Naive thymus-derived CD8-positive, alpha-beta T cell (primary cell): ENCODE measurements at regions not wholly inside any gene's neighbourhood (a gene's known extent, or its start where the extent isn't known, plus 50 kb on each side); places are given as distances from the start of the nearest gene placed in this dataset.
"Not testable (repeated sequence)": the region's sequence is repeated elsewhere in the genome, so short reads cannot be mapped to it uniquely, and the experiment has no call there.

Experiments used
- ATAC-seq, 2 donors: fragments of 150-1000 bp; cut with Tn5 transposase in 1 of 2; sonication (Bioruptor Pico), chemical (Tn5 transposase) in 1 of 2; 1 replicate in 1 of 2; 2 replicates in 1 of 2; pipeline ENCODE4 v1.10.0; 2021; ENCODE audit warnings: mild to moderate bottlenecking in 2 of 2, moderate library complexity in 2 of 2
- POLR2A ChIA-PET: fragments of 350-600 bp; sonication (Branson Sonifier 250); formaldehyde crosslinking; loops from one replicate; lab custom pipeline; 2021; ENCODE audit warnings: antibody characterized with exemption; lab: Charles Lee
- DNase-seq, 10 donors: peaks; one replicate each; pipeline versions ENCODE4 v3.0.0 to v3.0.0-alpha.2; 2020 to 2022
- H3K27ac Mint-ChIP-seq, 10 donors: one replicate each; pipeline ENCODE4 v1.8.0; 2020 to 2022; ENCODE audit warnings: mild to moderate bottlenecking in 10 of 10, mixed read lengths in 10 of 10, moderate library complexity in 4 of 10, inconsistent platforms in 1 of 10
- H3K27me3 Mint-ChIP-seq, 5 donors: one replicate each; pipeline ENCODE4 v1.8.0; 2021 to 2022; ENCODE audit warnings: mixed read lengths in 5 of 5
- H3K36me3 Mint-ChIP-seq, 3 donors: one replicate each; pipeline ENCODE4 v1.8.0; 2020 to 2022; ENCODE audit warnings: mixed read lengths in 3 of 3, mild to moderate bottlenecking in 2 of 3, inconsistent platforms in 1 of 3
- H3K4me1 Mint-ChIP-seq, 4 donors: one replicate each; pipeline ENCODE4 v1.8.0; 2021 to 2022; ENCODE audit warnings: mixed read lengths in 4 of 4
- H3K4me3 Mint-ChIP-seq, 10 donors: one replicate each; pipeline ENCODE4 v1.8.0; 2020 to 2022; ENCODE audit warnings: mild to moderate bottlenecking in 10 of 10, mixed read lengths in 10 of 10, moderate library complexity in 6 of 10, inconsistent platforms in 1 of 10
- H3K9me3 Mint-ChIP-seq, 9 donors: one replicate each; pipeline ENCODE4 v1.8.0; 2020 to 2022; ENCODE audit warnings: mixed read lengths in 9 of 9, mild to moderate bottlenecking in 3 of 9, inconsistent platforms in 1 of 9, moderate library complexity in 1 of 9

DNA sequence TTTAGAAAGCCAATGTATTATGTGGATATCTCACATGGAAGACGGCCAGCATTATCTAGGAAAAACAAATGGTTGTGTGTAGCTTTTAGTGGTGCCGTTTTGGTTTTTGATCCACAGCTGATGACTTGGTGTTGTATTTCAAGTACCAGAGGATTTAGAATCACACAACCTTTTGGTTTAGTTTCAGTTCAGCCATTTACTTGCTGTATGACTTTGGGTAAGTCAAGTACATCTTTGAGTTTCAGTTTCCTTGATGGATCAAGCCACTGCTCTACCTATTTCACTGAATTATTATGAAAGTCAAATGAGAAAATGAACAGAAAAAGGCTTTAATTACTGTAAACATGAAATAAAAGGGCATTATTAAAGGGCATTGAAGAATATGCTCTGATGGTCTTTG, 205.6 kb downstream of the ZIC3 start:
- Mint-ChIP-seq H3K9me3 (peaks cover 0 to 2% (median 0%) of the 10 kb centered on the region in 9 donors), H3K36me3 (no peaks in the 10 kb centered on the region), H3K27me3 (peaks cover 0 to 1% (median 0%) of the 10 kb centered on the region in 5 donors), H3K4me3 (no peak overlapping the region), H3K27ac (no peak overlapping the region), H3K4me1 (no peaks in the 10 kb centered on the region)
- DNase-seq (no peak), ATAC-seq (no peak)
- POLR2A ChIA-PET, result no interaction called here

DNA sequence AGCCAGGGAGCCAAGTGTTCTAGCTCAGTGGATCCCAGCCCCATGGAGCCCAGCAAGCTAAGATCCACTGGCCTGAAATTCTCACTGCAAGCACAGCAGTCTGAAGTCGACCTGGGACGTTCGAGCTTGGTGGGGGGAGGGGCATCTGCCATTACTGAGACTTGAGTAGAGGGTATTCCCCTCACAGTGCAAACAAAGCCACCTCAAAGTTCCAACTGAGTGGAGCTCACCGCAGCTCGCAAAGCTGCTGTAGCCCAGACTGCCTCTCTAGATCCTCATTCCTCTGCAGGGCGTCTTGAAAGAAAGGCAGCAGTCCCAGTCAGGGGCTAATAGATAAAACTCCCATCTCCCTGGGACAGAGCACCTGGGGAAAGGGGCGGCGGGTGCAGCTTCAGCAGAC, 226.3 kb downstream of the ZIC3 start:
- ATAC-seq, result no peak
- no peak overlapping the region for H3K27ac Mint-ChIP-seq
- H3K27me3 Mint-ChIP-seq, result no peaks in the 10 kb centered on the region
- H3K36me3 Mint-ChIP-seq, result no peaks in the 10 kb centered on the region
- no peaks in the 10 kb centered on the region for H3K4me1 Mint-ChIP-seq
- H3K9me3 Mint-ChIP-seq, result peaks cover 0 to 9% (median 0%) of the 10 kb centered on the region in 9 donors
- no peak for DNase-seq
- H3K4me3 Mint-ChIP-seq, result no peak overlapping the region
- POLR2A ChIA-PET, result no interaction called here

DNA sequence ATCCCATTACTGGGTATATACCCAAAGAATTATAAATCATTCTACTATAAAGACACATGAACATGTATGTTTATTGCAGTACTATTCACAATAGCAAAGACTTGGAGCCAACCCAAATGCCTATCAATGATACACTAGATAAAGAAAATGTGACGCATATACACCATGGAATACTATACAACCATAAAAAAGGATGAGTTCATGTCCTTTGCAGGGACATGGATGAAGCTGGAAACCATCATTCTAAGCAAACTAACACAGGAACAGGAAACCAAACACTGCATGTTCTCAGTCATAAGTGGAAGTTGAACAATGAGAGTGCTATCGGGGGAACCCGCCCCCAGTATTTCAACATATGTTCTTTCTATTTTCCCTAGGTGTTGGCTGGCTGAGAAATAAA, 232.0 kb downstream of the ZIC3 start:
- H3K4me3 Mint-ChIP-seq, DNase-seq, H3K4me1 Mint-ChIP-seq, H3K27ac Mint-ChIP-seq, H3K36me3 Mint-ChIP-seq, H3K27me3 Mint-ChIP-seq, ATAC-seq, POLR2A ChIA-PET: not testable (repeated sequence)
- peaks cover 0 to 22% (median 6%) of the 10 kb centered on the region in 9 donors for H3K9me3 Mint-ChIP-seq

DNA sequence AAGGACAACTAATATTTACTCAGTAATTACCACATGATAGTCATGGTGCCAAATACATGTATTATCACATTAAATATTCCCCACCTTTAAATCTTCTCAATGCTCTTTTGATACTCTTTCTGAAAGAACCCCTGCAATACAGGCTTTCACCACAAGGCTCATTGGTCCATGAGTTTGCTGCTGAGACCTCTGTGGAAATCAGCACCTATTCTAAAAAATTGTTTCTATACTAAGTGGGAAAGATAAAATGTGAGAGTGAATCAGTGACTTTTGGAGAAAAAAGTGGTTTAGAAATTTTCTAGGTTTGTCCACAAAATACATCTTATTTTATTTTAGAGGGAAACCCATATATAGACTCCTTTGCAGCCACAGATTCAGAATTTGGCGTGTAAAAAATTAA, 257.3 kb downstream of the ZIC3 start:
- DNase-seq (no peak), ATAC-seq (no peak)
- peaks cover 0 to 2% (median 0%) of the 10 kb centered on the region in 9 donors for H3K9me3 Mint-ChIP-seq
- H3K27me3 Mint-ChIP-seq, result no peaks in the 10 kb centered on the region
- H3K27ac Mint-ChIP-seq, result no peak overlapping the region
- H3K4me3 Mint-ChIP-seq, result no peak overlapping the region
- POLR2A ChIA-PET, result no interaction called here
- no peaks in the 10 kb centered on the region for H3K36me3 Mint-ChIP-seq
- H3K4me1 Mint-ChIP-seq, result no peaks in the 10 kb centered on the region

DNA sequence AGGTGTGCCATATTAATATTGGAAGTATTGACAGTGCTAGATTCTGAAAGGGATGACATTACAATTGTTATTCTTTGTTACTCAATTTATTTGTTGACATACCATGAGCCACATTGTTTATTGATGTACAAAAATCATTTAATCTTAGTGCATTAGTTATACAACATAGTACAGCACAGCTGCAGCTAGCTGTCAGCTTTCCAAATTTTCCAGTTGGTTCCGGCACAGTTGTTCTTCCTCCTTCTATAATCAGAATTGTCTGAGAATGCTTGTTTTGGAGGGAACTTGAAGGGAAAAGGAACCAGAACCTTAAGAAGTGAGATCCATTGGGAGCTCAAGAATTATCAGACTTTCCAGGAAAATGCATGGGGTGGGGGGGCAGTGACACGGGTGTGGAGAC, 281.4 kb downstream of the ZIC3 start:
- Mint-ChIP-seq H3K27me3 (peaks cover 0 to 4% (median 0%) of the 10 kb centered on the region in 5 donors), H3K9me3 (no peaks in the 10 kb centered on the region), H3K27ac (no peak overlapping the region), H3K4me3 (no peak overlapping the region), H3K36me3 (no peaks in the 10 kb centered on the region), H3K4me1 (no peaks in the 10 kb centered on the region)
- POLR2A ChIA-PET, result no interaction called here
- no peak for DNase-seq
- ATAC-seq, result no peak

DNA sequence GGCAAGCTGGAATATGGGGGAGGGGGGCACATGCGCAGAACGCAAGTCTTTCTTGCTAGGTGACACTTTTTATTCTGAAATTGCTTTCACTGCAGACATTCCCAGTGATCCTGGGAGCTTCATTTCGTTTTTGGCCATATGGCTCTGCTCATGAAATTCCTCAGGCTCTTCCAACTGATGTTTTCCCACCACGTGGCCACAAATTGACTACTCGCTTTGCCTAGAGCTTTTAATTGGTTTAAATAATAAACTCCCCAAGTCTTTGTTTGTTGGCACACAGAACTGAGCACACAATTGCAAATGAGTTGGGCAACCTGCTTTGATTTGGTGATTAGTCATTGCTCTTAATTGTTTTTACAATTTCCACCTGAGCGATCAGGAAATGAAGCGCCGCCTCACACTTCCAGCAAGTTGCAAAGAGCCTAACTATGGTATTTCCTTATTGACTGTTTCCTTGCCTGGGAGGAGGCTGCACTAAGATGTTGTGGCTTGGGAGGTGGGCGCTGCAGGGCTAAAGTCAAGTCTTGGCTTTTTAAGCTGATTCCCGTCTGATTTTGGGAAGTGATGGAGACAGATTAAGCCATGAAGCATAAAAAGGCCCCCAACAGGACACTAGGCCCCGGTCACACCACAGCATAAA, 282.5 kb downstream of the ZIC3 start:
- no peak for ATAC-seq
- no peak for DNase-seq
- no peaks in the 10 kb centered on the region for H3K36me3 Mint-ChIP-seq
- no peaks in the 10 kb centered on the region for H3K4me1 Mint-ChIP-seq
- no peak overlapping the region for H3K4me3 Mint-ChIP-seq
- peaks cover 0 to 4% (median 0%) of the 10 kb centered on the region in 5 donors for H3K27me3 Mint-ChIP-seq
- POLR2A ChIA-PET, result no interaction called here
- H3K27ac Mint-ChIP-seq, result no peak overlapping the region
- H3K9me3 Mint-ChIP-seq, result no peaks in the 10 kb centered on the region

DNA sequence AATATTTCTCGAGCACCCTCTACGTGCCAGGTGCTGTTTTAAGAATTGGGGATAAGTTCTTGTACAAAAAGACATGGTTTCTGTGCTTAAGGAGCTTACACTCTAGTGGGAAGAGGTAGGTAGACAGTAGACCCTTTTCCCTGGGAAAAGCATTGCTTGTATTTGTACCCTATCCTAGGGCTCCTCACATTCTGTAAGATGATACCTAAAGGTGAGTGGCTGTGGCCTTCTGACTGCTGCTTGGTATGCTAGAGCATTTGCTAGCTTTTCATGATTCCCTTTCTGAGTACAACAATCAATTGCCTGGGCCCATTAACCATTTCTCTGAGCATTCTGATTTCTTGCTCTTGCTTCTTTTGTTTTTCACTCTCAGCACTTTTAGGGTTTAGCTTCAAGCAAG, 286.6 kb downstream of the ZIC3 start:
- no peak for ATAC-seq
- POLR2A ChIA-PET, result no interaction called here

DNA sequence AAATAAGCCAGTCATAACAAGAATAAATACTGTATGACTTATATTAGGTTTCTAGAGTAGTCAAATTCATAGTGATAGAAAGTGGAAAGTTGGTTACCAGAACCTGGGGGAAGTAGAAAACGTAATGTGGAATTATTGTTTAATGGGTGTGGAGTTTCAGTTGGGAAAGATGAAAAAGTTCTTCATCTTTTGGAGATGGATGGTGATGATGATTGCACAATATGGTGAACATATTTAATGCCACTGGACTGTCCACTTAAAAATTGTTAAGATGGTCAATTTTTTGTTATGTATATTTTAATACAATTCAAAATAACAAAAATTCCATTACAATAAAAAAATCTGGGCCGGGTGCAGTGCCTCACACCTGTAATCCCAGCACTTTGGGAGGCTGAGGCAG, 289.6 kb downstream of the ZIC3 start:
- no peaks in the 10 kb centered on the region for H3K36me3 Mint-ChIP-seq
- POLR2A ChIA-PET, result no interaction called here
- H3K27me3 Mint-ChIP-seq, result peaks cover 0 to 10% (median 2%) of the 10 kb centered on the region in 5 donors
- no peak overlapping the region for H3K27ac Mint-ChIP-seq
- no peak for DNase-seq
- H3K4me3 Mint-ChIP-seq, result no peak overlapping the region
- H3K9me3 Mint-ChIP-seq, result peaks cover 0 to 5% (median 0%) of the 10 kb centered on the region in 9 donors
- H3K4me1 Mint-ChIP-seq, result no peaks in the 10 kb centered on the region
- no peak for ATAC-seq

More for the DNA sequence above, 286.6 kb downstream of the ZIC3 start:
- no peak overlapping the region for H3K27ac Mint-ChIP-seq
- H3K36me3 Mint-ChIP-seq, result no peaks in the 10 kb centered on the region
- no peak overlapping the region for H3K4me3 Mint-ChIP-seq
- no peak for DNase-seq
- no peaks in the 10 kb centered on the region for H3K4me1 Mint-ChIP-seq
- H3K9me3 Mint-ChIP-seq, result peaks cover 0 to 5% (median 0%) of the 10 kb centered on the region in 9 donors
- H3K27me3 Mint-ChIP-seq, result peaks cover 0 to 10% (median 2%) of the 10 kb centered on the region in 5 donors

DNA sequence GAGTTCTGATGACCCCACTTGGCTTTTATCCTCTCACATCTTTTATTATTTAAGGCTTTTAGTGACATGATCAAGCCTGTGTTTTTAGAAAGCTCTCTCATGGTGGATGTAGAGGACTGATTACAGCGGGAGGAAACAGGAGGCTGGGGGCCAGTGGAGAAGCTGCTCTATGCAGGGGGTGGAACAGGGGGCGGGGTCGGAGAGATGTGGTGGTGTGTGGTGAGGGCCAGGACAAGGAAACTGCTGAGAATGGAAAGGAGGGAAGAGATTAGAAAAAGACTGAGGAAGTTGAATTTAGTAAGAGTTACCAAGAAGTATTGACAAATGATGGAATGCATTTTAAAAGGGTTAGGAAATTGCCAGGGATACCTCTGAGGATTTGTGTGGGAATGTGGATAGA, 292.2 kb downstream of the ZIC3 start:
- H3K36me3 Mint-ChIP-seq, result no peaks in the 10 kb centered on the region
- H3K27me3 Mint-ChIP-seq, result peaks cover 0 to 10% (median 2%) of the 10 kb centered on the region in 5 donors
- no peak overlapping the region for H3K4me3 Mint-ChIP-seq
- POLR2A ChIA-PET, result no interaction called here
- DNase-seq (no peak), ATAC-seq (no peak)
- peaks cover 0 to 5% (median 0%) of the 10 kb centered on the region in 9 donors for H3K9me3 Mint-ChIP-seq
- no peaks in the 10 kb centered on the region for H3K4me1 Mint-ChIP-seq
- no peak overlapping the region for H3K27ac Mint-ChIP-seq

DNA sequence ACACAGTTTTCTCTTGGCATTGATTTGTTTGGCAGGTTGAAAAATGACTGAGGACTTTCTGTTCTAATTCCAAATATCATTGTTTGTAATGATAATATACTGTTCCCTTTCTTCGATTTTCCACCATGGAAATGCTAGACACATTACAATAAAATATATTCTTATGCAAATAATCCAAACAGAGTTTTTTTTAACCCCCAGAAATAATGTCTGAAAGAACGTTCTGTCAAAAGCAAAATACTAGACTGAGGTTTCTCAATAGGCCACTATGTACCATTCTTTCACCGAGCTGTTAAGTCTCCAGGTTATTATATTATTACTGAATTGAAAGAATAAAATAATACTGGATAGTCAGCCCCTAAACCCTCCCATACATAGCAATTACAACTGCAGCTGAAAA, 312.5 kb downstream of the ZIC3 start:
- Mint-ChIP-seq H3K36me3 (no peaks in the 10 kb centered on the region), H3K9me3 (peaks cover 0 to 6% (median 0%) of the 10 kb centered on the region in 9 donors), H3K27me3 (peaks cover 0 to 3% (median 0%) of the 10 kb centered on the region in 5 donors), H3K4me1 (no peaks in the 10 kb centered on the region), H3K4me3 (peak overlapping the region in 1 of 10 donors; percentile 39), H3K27ac (no peak overlapping the region)
- ATAC-seq, result no peak
- POLR2A ChIA-PET, result no interaction called here
- DNase-seq, result no peak

DNA sequence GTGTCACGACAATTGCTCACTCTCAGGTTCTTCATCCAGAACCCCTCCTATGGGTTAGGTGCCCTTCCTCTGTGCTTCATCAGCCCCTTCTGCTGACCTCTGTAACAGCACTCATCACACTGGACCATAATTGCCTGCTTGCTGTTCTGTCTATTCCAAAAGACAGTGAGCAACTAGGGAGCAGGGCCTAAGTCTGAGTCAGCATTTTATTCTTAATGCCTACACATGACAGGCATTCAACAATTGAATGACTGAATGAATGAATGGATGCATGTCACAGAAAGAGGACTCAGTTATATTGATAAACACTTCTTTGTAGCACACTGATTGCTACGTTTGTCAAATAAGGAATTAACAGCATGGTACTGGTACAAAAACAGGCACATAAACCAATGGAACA, 317.0 kb downstream of the ZIC3 start:
- DNase-seq, result no peak
- peaks cover 0 to 4% (median 0%) of the 10 kb centered on the region in 3 donors for H3K36me3 Mint-ChIP-seq
- H3K27ac Mint-ChIP-seq, result no peak overlapping the region
- peaks cover 0 to 3% (median 0%) of the 10 kb centered on the region in 5 donors for H3K27me3 Mint-ChIP-seq
- no peaks in the 10 kb centered on the region for H3K4me1 Mint-ChIP-seq
- ATAC-seq, result no peak
- H3K4me3 Mint-ChIP-seq, result no peak overlapping the region
- POLR2A ChIA-PET, result no interaction called here
- H3K9me3 Mint-ChIP-seq, result peaks cover 0 to 13% (median 4%) of the 10 kb centered on the region in 9 donors

DNA sequence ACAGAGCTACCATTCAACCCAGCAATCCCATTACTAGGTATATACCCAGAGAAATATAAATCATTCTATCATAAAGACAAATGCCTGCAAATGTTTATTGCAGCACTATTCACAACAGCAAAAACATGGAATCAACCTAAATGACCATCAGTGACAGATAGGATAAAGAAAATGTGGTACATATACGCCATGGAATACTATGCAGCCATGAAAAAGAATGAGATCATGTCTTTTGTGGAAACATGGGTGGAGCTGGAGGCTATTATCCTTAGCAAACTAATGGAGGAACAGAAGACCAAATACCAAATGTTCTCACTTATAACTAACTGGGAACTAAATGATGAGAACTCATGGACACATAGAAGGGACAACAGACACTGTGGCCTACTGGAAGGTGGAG, 318.9 kb downstream of the ZIC3 start:
- H3K36me3 Mint-ChIP-seq, ATAC-seq, H3K4me1 Mint-ChIP-seq, DNase-seq, POLR2A ChIA-PET, H3K27me3 Mint-ChIP-seq, H3K4me3 Mint-ChIP-seq, H3K27ac Mint-ChIP-seq: not testable (repeated sequence)
- peaks cover 0 to 13% (median 4%) of the 10 kb centered on the region in 9 donors for H3K9me3 Mint-ChIP-seq

DNA sequence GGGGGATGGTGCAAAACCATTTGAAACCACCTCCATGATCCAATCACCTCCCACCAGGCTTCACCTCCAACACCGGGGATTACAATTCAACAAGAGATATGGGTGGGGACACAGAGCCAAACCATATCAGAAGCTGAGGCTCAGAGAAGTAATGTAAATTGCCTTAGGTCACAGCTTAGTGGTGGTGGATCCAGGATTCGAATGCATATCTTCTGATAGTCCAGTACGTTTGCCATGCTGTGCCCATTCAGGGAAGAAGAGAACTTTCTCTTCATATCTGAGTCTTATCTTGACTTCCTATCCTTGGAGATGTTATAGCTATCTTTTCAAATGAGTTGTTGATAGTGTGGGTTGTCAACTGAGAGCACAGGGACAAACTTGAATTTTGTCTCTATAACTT, 325.5 kb downstream of the ZIC3 start:
- POLR2A ChIA-PET, result no interaction called here
- ATAC-seq, result no peak
- DNase-seq, result no peak
- Mint-ChIP-seq H3K27ac (no peak overlapping the region), H3K9me3 (peaks cover 0 to 9% (median 0%) of the 10 kb centered on the region in 9 donors), H3K36me3 (no peaks in the 10 kb centered on the region), H3K4me1 (no peaks in the 10 kb centered on the region), H3K27me3 (no peaks in the 10 kb centered on the region), H3K4me3 (no peak overlapping the region)

DNA sequence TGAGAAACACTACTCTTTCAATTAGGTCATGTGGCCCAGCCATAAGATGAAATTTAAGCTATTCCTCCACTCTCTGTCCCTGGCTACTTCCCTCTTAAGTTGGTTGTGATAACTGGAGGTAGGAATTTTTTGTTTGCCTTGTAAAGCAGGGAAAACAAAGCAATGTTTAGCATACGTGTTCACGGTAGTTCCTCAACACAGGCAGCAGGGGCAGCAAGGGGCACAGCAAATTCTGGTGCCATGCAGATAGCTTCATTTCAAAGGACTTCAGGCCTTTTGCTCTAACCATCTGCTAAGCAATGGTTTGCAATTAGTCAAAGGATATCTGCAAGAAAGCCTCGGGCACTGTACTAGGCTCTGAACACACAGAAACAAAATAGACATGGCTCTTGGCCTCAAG, 330.2 kb downstream of the ZIC3 start:
- Mint-ChIP-seq H3K36me3 (no peaks in the 10 kb centered on the region), H3K27ac (no peak overlapping the region)
- POLR2A ChIA-PET, result no interaction called here

More for the DNA sequence above, 330.2 kb downstream of the ZIC3 start:
- H3K27me3 Mint-ChIP-seq, result no peaks in the 10 kb centered on the region
- no peaks in the 10 kb centered on the region for H3K4me1 Mint-ChIP-seq
- ATAC-seq (no peak), DNase-seq (no peak)
- no peak overlapping the region for H3K4me3 Mint-ChIP-seq
- H3K9me3 Mint-ChIP-seq, result peaks cover 0 to 9% (median 0%) of the 10 kb centered on the region in 9 donors
